Daoy (cell line): ENCODE measurements at regions not wholly inside any gene's neighbourhood (a gene's known extent, or its start where the extent isn't known, plus 50 kb on each side); places are given as distances from the start of the nearest gene placed in this dataset.
"Not testable (repeated sequence)": the region's sequence is repeated elsewhere in the genome, so short reads cannot be mapped to it uniquely, and the experiment has no call there.

Experiments used
- DNase-seq: peaks from one replicate; pipeline ENCODE4 v3.0.0-alpha.2; 2015; ENCODE audit warnings: low read depth

- not testable (repeated sequence) for DNase-seq
Observed at GRCh38 chr1:95297906-95298305, 63.9 kb downstream of the RWDD3 start.

- no peak for DNase-seq
Observed at GRCh38 chr1:95301091-95301490, 67.1 kb downstream of the RWDD3 start.

GRCh38 chr1:95301614-95302013 is 67.6 kb downstream of the RWDD3 start:
- DNase-seq: no peak

- no peak for DNase-seq
Observed at GRCh38 chr1:95304803-95305202, 70.8 kb downstream of the RWDD3 start.

- DNase-seq: no peak
Observed at GRCh38 chr1:95308276-95309030, 74.4 kb downstream of the RWDD3 start.

- peak; percentile 19 for DNase-seq
Observed at GRCh38 chr1:95309031-95309471, 75.0 kb downstream of the RWDD3 start.

- no peak for DNase-seq
Observed at GRCh38 chr1:95311014-95311413, 77.0 kb downstream of the RWDD3 start.

- no peak for DNase-seq
Observed at GRCh38 chr1:95311762-95312161, 77.8 kb downstream of the RWDD3 start.

GRCh38 chr1:95312181-95312580 is 78.2 kb downstream of the RWDD3 start:
- no peak for DNase-seq

GRCh38 chr1:95313527-95313926 is 79.5 kb downstream of the RWDD3 start:
- DNase-seq: no peak

GRCh38 chr1:95321531-95321930 is 87.5 kb downstream of the RWDD3 start:
- DNase-seq: no peak

GRCh38 chr1:95323123-95323522 is 89.1 kb downstream of the RWDD3 start:
- DNase-seq: peak; percentile 47

- DNase-seq: no peak
Observed at GRCh38 chr1:95325349-95325748, 91.3 kb downstream of the RWDD3 start.

- DNase-seq: no peak
Observed at GRCh38 chr1:95326023-95326422, 92.0 kb downstream of the RWDD3 start.

GRCh38 chr1:95332754-95333153 is 98.7 kb downstream of the RWDD3 start:
- DNase-seq: no peak

- no peak for DNase-seq
Observed at GRCh38 chr1:95339377-95339776, 105.4 kb downstream of the RWDD3 start.

- DNase-seq: no peak
Observed at GRCh38 chr1:95340061-95340460, 106.1 kb downstream of the RWDD3 start.

GRCh38 chr1:95352767-95353166 is 118.8 kb downstream of the RWDD3 start:
- DNase-seq: no peak

GRCh38 chr1:95353194-95353593 is 119.2 kb downstream of the RWDD3 start:
- no peak for DNase-seq

- DNase-seq: no peak
Observed at GRCh38 chr1:95364546-95364945, 130.5 kb downstream of the RWDD3 start.

- DNase-seq: no peak
Observed at GRCh38 chr1:95366498-95366897, 132.5 kb downstream of the RWDD3 start.

GRCh38 chr1:95368178-95368577 is 134.2 kb downstream of the RWDD3 start:
- DNase-seq: no peak

- DNase-seq: no peak
Observed at GRCh38 chr1:95369985-95370690, 136.1 kb downstream of the RWDD3 start.
